Natural killer cell (primary cell): ENCODE measurements at regions not wholly inside any gene's neighbourhood (a gene's known extent, or its start where the extent isn't known, plus 50 kb on each side); places are given as distances from the start of the nearest gene placed in this dataset.

Experiments used
- ATAC-seq, 3 donors: fragments of 150-1000 bp in 2 of 3; fragments of 200-7000 bp in 1 of 3; cut with Tn5 transposase; 1 replicate in 1 of 3; 2 replicates in 2 of 3; pipeline ENCODE4 v1.10.0; 2021; ENCODE audit warnings: mild to moderate bottlenecking in 2 of 3, moderate library complexity in 2 of 3
- DNase-seq, 2 donors: peaks; one replicate each; pipeline versions ENCODE4 v3.0.0 to v3.0.0-alpha.2; 2013 to 2021; ENCODE audit warnings: mixed read lengths in 1 of 2
- H3K27ac ChIP-seq: one replicate; pipeline ENCODE4 v1.5.1; 2013; ENCODE audit warnings: mild to moderate bottlenecking, low read length
- H3K27me3 ChIP-seq: one replicate; pipeline ENCODE4 v1.6.1; 2013; ENCODE audit warnings: low read length; ENCODE audit not compliant: control insufficient read depth, insufficient read depth
- H3K36me3 ChIP-seq: one replicate; pipeline ENCODE4 v1.6.1; 2013; ENCODE audit warnings: low read length; ENCODE audit not compliant: control insufficient read depth, insufficient read depth
- H3K4me1 ChIP-seq: one replicate; pipeline ENCODE4 v1.6.1; 2013; ENCODE audit warnings: low read length; ENCODE audit not compliant: control insufficient read depth, insufficient read depth
- H3K4me3 ChIP-seq: one replicate; pipeline ENCODE4 v1.5.1; 2013; ENCODE audit warnings: low read length
- H3K9me3 ChIP-seq: one replicate; pipeline ENCODE4 v1.6.1; 2013; ENCODE audit warnings: low read length; ENCODE audit not compliant: control insufficient read depth, insufficient read depth
- H3K27ac Mint-ChIP-seq, 2 donors: one replicate each; pipeline ENCODE4 v1.8.0; 2022; ENCODE audit warnings: mild to moderate bottlenecking in 2 of 2, mixed read lengths in 2 of 2, moderate library complexity in 1 of 2
- H3K27me3 Mint-ChIP-seq, 2 donors: one replicate each; pipeline ENCODE4 v1.8.0; 2022; ENCODE audit warnings: low read depth in 2 of 2, mixed read lengths in 2 of 2
- H3K36me3 Mint-ChIP-seq: one replicate; pipeline ENCODE4 v1.8.0; 2022; ENCODE audit warnings: mixed read lengths
- H3K4me1 Mint-ChIP-seq, 2 donors: one replicate each; pipeline ENCODE4 v1.8.0; 2022; ENCODE audit warnings: mixed read lengths in 2 of 2
- H3K4me3 Mint-ChIP-seq: one replicate; pipeline ENCODE4 v1.8.0; 2022; ENCODE audit warnings: mild to moderate bottlenecking, moderate library complexity, mixed read lengths
- H3K9me3 Mint-ChIP-seq, 2 donors: one replicate each; pipeline ENCODE4 v1.8.0; 2022; ENCODE audit warnings: mixed read lengths in 2 of 2
- WGBS: methylation state at CpG from one replicate; pipeline ENCODE4 v1.1.7; 2013; ENCODE audit warnings: missing lambda C conversion rate; ENCODE audit not compliant: insufficient coverage; 5-methylcytosine and 5-hydroxymethylcytosine counted together
- intact Hi-C: fragments of 100-400 bp; cut with micrococcal nuclease; formaldehyde crosslinking; loops from one replicate; pipeline ENCODE4 v1.14.2; 2022
- TF ChIP-seq, protein P1 (sequence below): fragments of 200-600 bp; IDR thresholded peaks from one replicate; pipeline ENCODE4 v1.8.0; 2022; ENCODE audit warnings: antibody characterized with exemption

DNA sequence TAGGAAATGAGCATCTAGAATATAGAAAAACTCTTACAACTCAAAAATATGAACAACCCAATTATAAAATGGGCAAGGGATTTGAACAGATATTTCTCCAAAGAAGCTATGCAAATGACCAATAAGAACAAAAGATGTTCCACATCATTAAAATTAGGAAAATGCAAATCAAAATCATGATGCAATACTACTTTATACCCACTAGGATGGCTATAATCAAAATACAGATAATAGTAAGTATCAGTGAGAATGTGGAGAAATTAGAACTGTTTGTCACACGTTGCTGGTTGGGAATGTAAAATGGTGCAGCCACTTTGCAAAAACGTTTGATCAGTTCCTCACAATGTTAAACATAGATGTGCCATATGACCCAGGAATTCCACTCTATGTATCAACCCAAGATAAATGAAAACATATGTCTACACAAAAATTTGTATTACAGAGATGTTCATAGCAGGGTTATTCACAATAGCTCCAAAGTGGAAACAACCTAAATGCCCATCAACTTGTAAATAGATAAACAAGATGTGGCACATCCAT lies 558.4 kb downstream of the SLC4A3 start:
- Mint-ChIP-seq H3K27me3 (no peaks in the 10 kb centered on the region), H3K4me3 (no peak overlapping the region), H3K9me3 (peaks cover 9 to 15% of the 10 kb centered on the region in 2 donors), H3K27ac (no peak overlapping the region), H3K36me3 (no peaks in the 10 kb centered on the region), H3K4me1 (no peaks in the 10 kb centered on the region)
- TF ChIP-seq, protein P1, sequence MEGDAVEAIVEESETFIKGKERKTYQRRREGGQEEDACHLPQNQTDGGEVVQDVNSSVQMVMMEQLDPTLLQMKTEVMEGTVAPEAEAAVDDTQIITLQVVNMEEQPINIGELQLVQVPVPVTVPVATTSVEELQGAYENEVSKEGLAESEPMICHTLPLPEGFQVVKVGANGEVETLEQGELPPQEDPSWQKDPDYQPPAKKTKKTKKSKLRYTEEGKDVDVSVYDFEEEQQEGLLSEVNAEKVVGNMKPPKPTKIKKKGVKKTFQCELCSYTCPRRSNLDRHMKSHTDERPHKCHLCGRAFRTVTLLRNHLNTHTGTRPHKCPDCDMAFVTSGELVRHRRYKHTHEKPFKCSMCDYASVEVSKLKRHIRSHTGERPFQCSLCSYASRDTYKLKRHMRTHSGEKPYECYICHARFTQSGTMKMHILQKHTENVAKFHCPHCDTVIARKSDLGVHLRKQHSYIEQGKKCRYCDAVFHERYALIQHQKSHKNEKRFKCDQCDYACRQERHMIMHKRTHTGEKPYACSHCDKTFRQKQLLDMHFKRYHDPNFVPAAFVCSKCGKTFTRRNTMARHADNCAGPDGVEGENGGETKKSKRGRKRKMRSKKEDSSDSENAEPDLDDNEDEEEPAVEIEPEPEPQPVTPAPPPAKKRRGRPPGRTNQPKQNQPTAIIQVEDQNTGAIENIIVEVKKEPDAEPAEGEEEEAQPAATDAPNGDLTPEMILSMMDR, result no peak
- Histone ChIP-seq H3K27ac (no peak overlapping the region), H3K36me3 (no peaks in the 10 kb centered on the region), H3K27me3 (no peaks in the 10 kb centered on the region), H3K9me3 (no peaks in the 10 kb centered on the region), H3K4me3 (no peak overlapping the region), H3K4me1 (no peaks in the 10 kb centered on the region)
- intact Hi-C loops, result no loop called here
- WGBS, result 88% methylated on average over 1 of the region's 2 CpGs
- ATAC-seq, result no peak
- no peak for DNase-seq

DNA sequence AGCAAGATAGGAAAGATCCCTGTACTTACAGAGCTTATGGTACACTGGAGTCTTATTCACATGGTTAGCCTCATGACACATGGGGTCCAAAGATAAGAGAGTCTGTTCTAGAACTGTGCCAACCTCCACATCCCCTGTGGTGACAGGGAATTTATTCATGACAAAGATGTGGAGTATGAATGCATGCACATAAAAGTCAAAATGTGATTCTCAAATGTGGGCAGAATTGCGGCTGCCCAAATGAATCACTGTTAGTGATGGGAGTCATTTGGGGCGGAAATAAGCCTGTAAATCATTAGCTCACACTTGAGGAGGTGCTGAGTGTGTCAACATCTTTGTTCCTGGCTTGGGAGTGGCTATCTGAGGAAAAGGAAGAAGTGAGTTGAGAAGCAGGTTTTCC lies 560.6 kb downstream of the SLC4A3 start:
- 73% methylated on average over 2 of the region's 2 CpGs for WGBS
- intact Hi-C loops, result no loop called here
- Mint-ChIP-seq H3K9me3 (peaks cover 12 to 17% of the 10 kb centered on the region in 2 donors), H3K4me1 (no peaks in the 10 kb centered on the region), H3K4me3 (no peak overlapping the region), H3K36me3 (no peaks in the 10 kb centered on the region), H3K27me3 (no peaks in the 10 kb centered on the region), H3K27ac (no peak overlapping the region)
- H3K27me3 ChIP-seq, result no peaks in the 10 kb centered on the region
- TF ChIP-seq, protein P1, result no peak
- no peak overlapping the region for H3K27ac ChIP-seq
- no peaks in the 10 kb centered on the region for H3K9me3 ChIP-seq
- no peak for DNase-seq
- no peak overlapping the region for H3K4me3 ChIP-seq
- H3K36me3 ChIP-seq, result no peaks in the 10 kb centered on the region
- no peak for ATAC-seq
- no peaks in the 10 kb centered on the region for H3K4me1 ChIP-seq

DNA sequence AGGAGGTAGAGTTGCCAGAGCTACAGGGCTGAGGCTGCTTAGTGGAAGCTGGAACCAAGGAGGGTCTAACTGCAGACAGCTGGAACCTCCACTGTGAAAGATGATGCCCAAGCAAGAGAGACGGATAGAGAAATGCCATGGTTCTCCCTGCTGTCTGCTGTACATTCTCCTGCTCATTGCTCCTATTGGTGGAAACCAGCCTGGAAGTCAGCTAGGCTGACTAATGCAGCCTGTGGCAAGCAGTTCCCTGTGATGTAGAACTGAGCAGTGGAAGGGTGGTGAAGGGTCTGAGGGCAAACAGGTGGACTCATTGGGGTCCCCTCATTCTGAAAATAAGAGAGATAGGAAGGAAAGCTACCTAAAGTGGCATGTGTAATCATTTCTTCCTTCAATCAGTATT lies 563.6 kb downstream of the SLC4A3 start:
- Histone ChIP-seq H3K27ac (no peak overlapping the region), H3K27me3 (no peaks in the 10 kb centered on the region), H3K9me3 (no peaks in the 10 kb centered on the region), H3K4me1 (no peaks in the 10 kb centered on the region), H3K36me3 (no peaks in the 10 kb centered on the region), H3K4me3 (no peak overlapping the region)
- no peak for ATAC-seq
- H3K27me3 Mint-ChIP-seq, result no peaks in the 10 kb centered on the region
- no peaks in the 10 kb centered on the region for H3K4me1 Mint-ChIP-seq
- 46% methylated on average over 1 of the region's 1 CpG for WGBS
- no peak overlapping the region for H3K4me3 Mint-ChIP-seq
- DNase-seq, result no peak
- intact Hi-C loops, result no loop called here
- peaks cover 8 to 13% of the 10 kb centered on the region in 2 donors for H3K9me3 Mint-ChIP-seq
- no peaks in the 10 kb centered on the region for H3K36me3 Mint-ChIP-seq
- H3K27ac Mint-ChIP-seq, result no peak overlapping the region
- TF ChIP-seq, protein P1, result no peak

DNA sequence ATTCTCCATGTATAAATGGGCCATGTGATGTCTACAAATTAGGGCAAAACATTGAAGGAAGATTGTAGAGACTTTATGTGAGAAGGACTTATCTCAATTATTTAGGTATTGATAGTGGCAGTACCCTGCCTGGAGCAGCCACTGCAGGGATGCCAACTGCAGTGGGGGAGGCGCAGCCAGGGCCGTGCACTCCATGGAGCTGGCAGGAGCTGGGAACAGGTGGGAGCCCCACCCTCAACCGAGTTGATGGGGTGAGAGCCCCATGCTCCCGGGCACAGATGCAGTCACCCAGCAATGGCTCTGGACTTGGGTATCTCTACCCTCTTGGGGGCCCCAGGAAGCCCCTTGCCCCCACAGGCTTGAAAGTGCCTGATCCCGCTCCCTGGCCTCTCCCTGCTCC lies 564.3 kb downstream of the SLC4A3 start:
- H3K36me3 ChIP-seq, result no peaks in the 10 kb centered on the region
- Mint-ChIP-seq H3K27me3 (no peaks in the 10 kb centered on the region), H3K4me1 (no peaks in the 10 kb centered on the region), H3K36me3 (no peaks in the 10 kb centered on the region), H3K27ac (no peak overlapping the region), H3K4me3 (no peak overlapping the region), H3K9me3 (peaks cover 6 to 13% of the 10 kb centered on the region in 2 donors)
- no peak overlapping the region for H3K27ac ChIP-seq
- no peaks in the 10 kb centered on the region for H3K4me1 ChIP-seq
- no peak for DNase-seq
- TF ChIP-seq, protein P1, result no peak
- intact Hi-C loops, result no loop called here
- H3K9me3 ChIP-seq, result no peaks in the 10 kb centered on the region
- no peak overlapping the region for H3K4me3 ChIP-seq
- no peak for ATAC-seq
- 84% methylated on average over 5 of the region's 5 CpGs for WGBS
- no peaks in the 10 kb centered on the region for H3K27me3 ChIP-seq
